SK-N-SH treated with all-trans-retinoic acid at 6 μM for 48 hours (cell line): ENCODE measurements at regions not wholly inside any gene's neighbourhood (a gene's known extent, or its start where the extent isn't known, plus 50 kb on each side); places are given as distances from the start of the nearest gene placed in this dataset.

Experiments used
- ATAC-seq: fragments of 200-7000 bp; cut with Tn5 transposase; 3 replicates; pipeline ENCODE4 v1.9.1; 2020; ENCODE audit warnings: mild to moderate bottlenecking, moderate library complexity
- ARNTL ChIP-seq: fragments of 450-650 bp; formaldehyde crosslinking; IDR thresholded peaks from 2 replicates; pipeline ENCODE4 v1.5.0; 2020; ENCODE audit warnings: low read depth, mild to moderate bottlenecking, moderate library complexity, borderline replicate concordance
- CSDC2 ChIP-seq: fragments of 250-450 bp; sonication (Bioruptor Pico); IDR thresholded peaks from 2 replicates; pipeline ENCODE4 v1.5.0; 2020; ENCODE audit warnings: mild to moderate bottlenecking, moderate library complexity
- ESRRG ChIP-seq: fragments of 250-450 bp; sonication (Bioruptor Pico); IDR thresholded peaks from 2 replicates; pipeline ENCODE4 v1.6.1; 2021; ENCODE audit warnings: mild to moderate bottlenecking
- GLIS3 ChIP-seq: fragments of 250-450 bp; sonication (Bioruptor Pico); IDR thresholded peaks from 2 replicates; pipeline ENCODE4 v1.5.0; 2020; ENCODE audit warnings: mild to moderate bottlenecking, moderate library complexity
- ISL1 ChIP-seq: fragments of 250-450 bp; sonication (Bioruptor Pico); IDR thresholded peaks from 2 replicates; pipeline ENCODE4 v2.1.2; 2022; ENCODE audit warnings: mild to moderate bottlenecking, moderate library complexity
- OSR1 ChIP-seq: fragments of 250-450 bp; sonication (Bioruptor Pico); IDR thresholded peaks from 2 replicates; pipeline ENCODE4 v1.8.0; 2022; ENCODE audit warnings: moderate library complexity, mild to moderate bottlenecking, inconsistent platforms
- PPARA ChIP-seq: fragments of 250-450 bp; sonication (Bioruptor Pico); IDR thresholded peaks from 2 replicates; pipeline ENCODE4 v1.5.0; 2020; ENCODE audit warnings: mild to moderate bottlenecking, borderline replicate concordance
- RARB ChIP-seq: fragments of 250-450 bp; sonication (Bioruptor Pico); IDR thresholded peaks from 2 replicates; pipeline ENCODE4 v1.8.0; 2021; ENCODE audit warnings: mild to moderate bottlenecking, moderate library complexity
- TCF4 ChIP-seq: fragments of 250-450 bp; sonication (Bioruptor Pico); IDR thresholded peaks from 2 replicates; pipeline ENCODE4 v1.8.0; 2021; ENCODE audit warnings: mild to moderate bottlenecking, moderate library complexity, borderline replicate concordance
- TOX ChIP-seq: fragments of 250-450 bp; sonication (Bioruptor Pico); IDR thresholded peaks from 2 replicates; pipeline ENCODE4 v1.8.0; 2021; ENCODE audit warnings: mild to moderate bottlenecking, moderate library complexity, borderline replicate concordance
- ZFP3 ChIP-seq: fragments of 250-450 bp; sonication (Bioruptor Pico); IDR thresholded peaks from 2 replicates; pipeline ENCODE4 v1.5.0; 2020; ENCODE audit warnings: mild to moderate bottlenecking, moderate library complexity
- ZFP30 ChIP-seq: fragments of 450-650 bp; formaldehyde crosslinking; IDR thresholded peaks from 2 replicates; pipeline ENCODE4 v1.5.0; 2022; ENCODE audit warnings: mild to moderate bottlenecking, moderate library complexity
- ZNF565 ChIP-seq: fragments of 450-650 bp; formaldehyde crosslinking; conservative IDR thresholded peaks from 2 replicates; pipeline ENCODE4 v1.5.0; 2020; ENCODE audit warnings: low read depth, mild to moderate bottlenecking, moderate library complexity
- ZNF70 ChIP-seq: fragments of 450-650 bp; formaldehyde crosslinking; IDR thresholded peaks from 2 replicates; pipeline ENCODE4 v1.5.0; 2020; ENCODE audit warnings: mild to moderate bottlenecking, moderate library complexity
- ZNF8 ChIP-seq: fragments of 450-650 bp; formaldehyde crosslinking; IDR thresholded peaks from 2 replicates; pipeline ENCODE4 v1.5.0; 2020; ENCODE audit warnings: mild to moderate bottlenecking, moderate library complexity
- TF ChIP-seq, protein P1 (sequence below): fragments of 250-450 bp; sonication (Bioruptor Pico); IDR thresholded peaks from 2 replicates; pipeline ENCODE4 v1.5.1; 2020; ENCODE audit warnings: low read depth, mild to moderate bottlenecking, moderate library complexity
- TF ChIP-seq, protein P2 (sequence below): fragments of 250-450 bp; sonication (Bioruptor Pico); IDR thresholded peaks from 2 replicates; pipeline ENCODE4 v1.8.0; 2021; ENCODE audit warnings: low read depth, mild to moderate bottlenecking, moderate library complexity, borderline replicate concordance
- TF ChIP-seq, protein P3 (sequence below): fragments of 250-450 bp; sonication (Bioruptor Pico); IDR thresholded peaks from 2 replicates; pipeline ENCODE4 v1.8.0; 2020; ENCODE audit warnings: mild to moderate bottlenecking, moderate library complexity, borderline replicate concordance
- TF ChIP-seq, protein P4 (sequence below): fragments of 250-450 bp; sonication (Bioruptor Pico); IDR thresholded peaks from 2 replicates; pipeline ENCODE4 v1.5.1; 2021; ENCODE audit warnings: mild to moderate bottlenecking, moderate library complexity

DNA sequence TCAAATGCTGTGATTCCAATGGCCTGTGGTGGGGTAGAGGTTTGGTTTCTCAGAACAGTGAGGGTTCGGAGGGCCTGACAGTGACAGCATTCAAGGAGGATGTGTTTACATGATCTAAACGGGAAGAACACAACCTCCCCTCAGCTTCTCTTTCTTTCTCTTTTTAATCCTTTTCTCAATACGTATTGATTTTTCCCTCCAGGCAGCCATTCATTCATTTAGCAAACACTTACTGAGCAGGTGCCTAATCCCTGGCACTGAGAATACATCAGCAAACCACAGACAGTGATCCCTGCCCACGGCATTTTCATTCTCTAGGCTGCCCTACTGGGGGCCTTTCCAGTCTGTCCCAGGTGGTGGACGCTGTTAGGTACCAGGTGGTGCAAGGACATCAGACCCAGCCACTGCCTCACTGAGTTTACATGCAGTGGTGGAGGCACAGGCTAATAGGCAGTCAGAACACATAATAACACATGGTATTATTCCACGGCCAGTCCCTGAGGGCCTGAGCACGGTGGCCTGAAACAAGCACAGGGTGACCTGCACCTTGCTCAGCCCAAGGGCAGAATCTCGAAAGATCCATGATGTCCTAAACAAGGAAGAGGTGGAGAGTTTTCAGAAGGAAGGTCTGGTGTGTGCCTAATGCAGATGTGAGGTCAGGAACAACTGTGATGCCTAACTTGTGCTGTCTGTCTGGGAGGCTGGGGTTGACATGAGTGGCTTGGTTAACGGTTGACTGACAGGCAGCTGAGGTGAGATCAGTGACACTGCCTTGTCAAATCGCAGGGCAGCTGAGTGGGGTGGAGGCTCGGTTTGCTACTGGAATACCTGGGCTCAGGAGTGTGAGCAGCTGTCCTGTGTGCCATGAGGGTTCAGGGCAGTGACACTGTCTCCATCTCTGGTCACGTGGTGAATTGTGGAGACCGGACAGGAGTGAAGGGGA, 785.5 kb upstream of the HS6ST1 start:
- ATAC-seq, result no peak
- TF ChIP-seq RARB (CRISPR knock-in tag), result no peak
- no peak for TF ChIP-seq ZNF8
- no peak for TF ChIP-seq TCF4
- TF ChIP-seq, protein P1, sequence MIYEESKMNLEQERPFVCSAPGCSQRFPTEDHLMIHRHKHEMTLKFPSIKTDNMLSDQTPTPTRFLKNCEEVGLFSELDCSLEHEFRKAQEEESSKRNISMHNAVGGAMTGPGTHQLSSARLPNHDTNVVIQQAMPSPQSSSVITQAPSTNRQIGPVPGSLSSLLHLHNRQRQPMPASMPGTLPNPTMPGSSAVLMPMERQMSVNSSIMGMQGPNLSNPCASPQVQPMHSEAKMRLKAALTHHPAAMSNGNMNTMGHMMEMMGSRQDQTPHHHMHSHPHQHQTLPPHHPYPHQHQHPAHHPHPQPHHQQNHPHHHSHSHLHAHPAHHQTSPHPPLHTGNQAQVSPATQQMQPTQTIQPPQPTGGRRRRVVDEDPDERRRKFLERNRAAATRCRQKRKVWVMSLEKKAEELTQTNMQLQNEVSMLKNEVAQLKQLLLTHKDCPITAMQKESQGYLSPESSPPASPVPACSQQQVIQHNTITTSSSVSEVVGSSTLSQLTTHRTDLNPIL (CRISPR knock-in tag), result no peak
- TF ChIP-seq ARNTL, result no peak
- no peak for TF ChIP-seq ZNF70
- TF ChIP-seq ZFP3 (CRISPR knock-in tag), result no peak
- no peak for TF ChIP-seq TOX (CRISPR knock-in tag)
- no peak for TF ChIP-seq PPARA (CRISPR knock-in tag)
- no peak for TF ChIP-seq ZNF565 (CRISPR knock-in tag)
- TF ChIP-seq, protein P2, sequence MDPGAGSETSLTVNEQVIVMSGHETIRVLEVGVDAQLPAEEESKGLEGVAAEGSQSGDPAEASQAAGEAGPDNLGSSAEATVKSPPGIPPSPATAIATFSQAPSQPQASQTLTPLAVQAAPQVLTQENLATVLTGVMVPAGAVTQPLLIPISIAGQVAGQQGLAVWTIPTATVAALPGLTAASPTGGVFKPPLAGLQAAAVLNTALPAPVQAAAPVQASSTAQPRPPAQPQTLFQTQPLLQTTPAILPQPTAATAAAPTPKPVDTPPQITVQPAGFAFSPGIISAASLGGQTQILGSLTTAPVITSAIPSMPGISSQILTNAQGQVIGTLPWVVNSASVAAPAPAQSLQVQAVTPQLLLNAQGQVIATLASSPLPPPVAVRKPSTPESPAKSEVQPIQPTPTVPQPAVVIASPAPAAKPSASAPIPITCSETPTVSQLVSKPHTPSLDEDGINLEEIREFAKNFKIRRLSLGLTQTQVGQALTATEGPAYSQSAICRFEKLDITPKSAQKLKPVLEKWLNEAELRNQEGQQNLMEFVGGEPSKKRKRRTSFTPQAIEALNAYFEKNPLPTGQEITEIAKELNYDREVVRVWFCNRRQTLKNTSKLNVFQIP (CRISPR knock-in tag), result no peak
- no peak for TF ChIP-seq GLIS3 (CRISPR knock-in tag)
- TF ChIP-seq, protein P3, sequence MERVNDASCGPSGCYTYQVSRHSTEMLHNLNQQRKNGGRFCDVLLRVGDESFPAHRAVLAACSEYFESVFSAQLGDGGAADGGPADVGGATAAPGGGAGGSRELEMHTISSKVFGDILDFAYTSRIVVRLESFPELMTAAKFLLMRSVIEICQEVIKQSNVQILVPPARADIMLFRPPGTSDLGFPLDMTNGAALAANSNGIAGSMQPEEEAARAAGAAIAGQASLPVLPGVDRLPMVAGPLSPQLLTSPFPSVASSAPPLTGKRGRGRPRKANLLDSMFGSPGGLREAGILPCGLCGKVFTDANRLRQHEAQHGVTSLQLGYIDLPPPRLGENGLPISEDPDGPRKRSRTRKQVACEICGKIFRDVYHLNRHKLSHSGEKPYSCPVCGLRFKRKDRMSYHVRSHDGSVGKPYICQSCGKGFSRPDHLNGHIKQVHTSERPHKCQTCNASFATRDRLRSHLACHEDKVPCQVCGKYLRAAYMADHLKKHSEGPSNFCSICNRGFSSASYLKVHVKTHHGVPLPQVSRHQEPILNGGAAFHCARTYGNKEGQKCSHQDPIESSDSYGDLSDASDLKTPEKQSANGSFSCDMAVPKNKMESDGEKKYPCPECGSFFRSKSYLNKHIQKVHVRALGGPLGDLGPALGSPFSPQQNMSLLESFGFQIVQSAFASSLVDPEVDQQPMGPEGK (CRISPR knock-in tag), result no peak
- no peak for TF ChIP-seq ESRRG (CRISPR knock-in tag)

DNA sequence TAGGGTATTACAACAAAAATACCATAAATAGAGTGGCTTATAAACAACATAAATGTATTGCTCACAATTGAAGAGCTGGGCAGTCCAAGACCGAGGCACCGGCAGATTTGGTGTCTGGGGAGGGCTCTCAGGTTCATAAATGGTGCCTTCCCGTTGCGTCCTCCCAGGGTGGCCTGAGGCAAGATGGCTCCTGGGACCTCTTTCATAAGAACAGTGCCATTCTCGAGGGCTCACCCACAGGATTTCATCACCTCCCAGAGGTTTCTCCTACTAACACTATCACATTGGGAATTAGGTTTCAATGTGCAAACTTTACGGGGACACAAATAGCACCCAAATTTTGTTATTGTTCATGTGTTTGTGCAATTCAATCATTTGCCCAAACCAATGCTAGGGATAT, 793.5 kb upstream of the HS6ST1 start:
- no peak for TF ChIP-seq ARNTL
- no peak for TF ChIP-seq OSR1 (CRISPR knock-in tag)
- no peak for TF ChIP-seq TOX (CRISPR knock-in tag)
- no peak for TF ChIP-seq ZFP3 (CRISPR knock-in tag)
- TF ChIP-seq, protein P2 (CRISPR knock-in tag), result no peak
- TF ChIP-seq TCF4, result no peak
- TF ChIP-seq, protein P4, sequence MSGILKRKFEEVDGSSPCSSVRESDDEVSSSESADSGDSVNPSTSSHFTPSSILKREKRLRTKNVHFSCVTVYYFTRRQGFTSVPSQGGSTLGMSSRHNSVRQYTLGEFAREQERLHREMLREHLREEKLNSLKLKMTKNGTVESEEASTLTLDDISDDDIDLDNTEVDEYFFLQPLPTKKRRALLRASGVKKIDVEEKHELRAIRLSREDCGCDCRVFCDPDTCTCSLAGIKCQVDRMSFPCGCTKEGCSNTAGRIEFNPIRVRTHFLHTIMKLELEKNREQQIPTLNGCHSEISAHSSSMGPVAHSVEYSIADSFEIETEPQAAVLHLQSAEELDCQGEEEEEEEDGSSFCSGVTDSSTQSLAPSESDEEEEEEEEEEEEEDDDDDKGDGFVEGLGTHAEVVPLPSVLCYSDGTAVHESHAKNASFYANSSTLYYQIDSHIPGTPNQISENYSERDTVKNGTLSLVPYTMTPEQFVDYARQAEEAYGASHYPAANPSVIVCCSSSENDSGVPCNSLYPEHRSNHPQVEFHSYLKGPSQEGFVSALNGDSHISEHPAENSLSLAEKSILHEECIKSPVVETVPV, result no peak
- no peak for TF ChIP-seq CSDC2 (CRISPR knock-in tag)
- TF ChIP-seq ZNF565 (CRISPR knock-in tag), result no peak
- ATAC-seq, result no peak

DNA sequence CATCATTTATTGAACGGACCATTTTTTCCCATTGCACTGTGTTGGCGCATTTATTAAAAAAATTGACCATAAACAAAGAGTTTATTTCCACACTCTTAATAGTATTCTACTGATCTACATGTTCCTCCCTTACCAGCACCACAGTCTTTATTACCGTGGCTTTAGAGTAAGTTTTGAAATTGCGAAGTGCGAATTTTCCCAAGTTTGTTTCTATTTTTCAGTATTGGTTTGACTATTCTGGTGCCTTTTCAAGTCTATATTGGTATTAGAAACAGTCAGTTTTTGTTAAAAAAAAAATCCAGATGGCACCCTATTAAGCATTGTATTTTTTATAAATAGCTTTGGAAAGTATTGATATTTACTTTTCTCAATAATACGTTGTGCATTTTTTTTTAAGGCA, 795.1 kb upstream of the HS6ST1 start:
- no peak for ATAC-seq
- TF ChIP-seq ESRRG (CRISPR knock-in tag) (no peak), ISL1 (CRISPR knock-in tag) (no peak), TCF4 (no peak), ZFP30 (no peak), PPARA (CRISPR knock-in tag) (no peak)
- TF ChIP-seq, protein P3 (CRISPR knock-in tag), result no peak
- TF ChIP-seq, protein P2 (CRISPR knock-in tag), result no peak
- TF ChIP-seq, protein P4, result no peak
